Epithelial cell of prostate (primary cell): ENCODE measurements at regions not wholly inside any gene's neighbourhood (a gene's known extent, or its start where the extent isn't known, plus 50 kb on each side); places are given as distances from the start of the nearest gene placed in this dataset.
"Not testable (repeated sequence)": the region's sequence is repeated elsewhere in the genome, so short reads cannot be mapped to it uniquely, and the experiment has no call there.

ENCODE experiments used
- DNase-seq: peaks from one replicate; pipeline ENCODE4 v3.0.0-alpha.2; 2011; ENCODE audit warnings: low read depth, low spot score
- H3K27ac ChIP-seq: fragments of 450-650 bp; 2 replicates; pipeline ENCODE4 v1.5.1; 2017; ENCODE audit warnings: mild to moderate bottlenecking

DNA sequence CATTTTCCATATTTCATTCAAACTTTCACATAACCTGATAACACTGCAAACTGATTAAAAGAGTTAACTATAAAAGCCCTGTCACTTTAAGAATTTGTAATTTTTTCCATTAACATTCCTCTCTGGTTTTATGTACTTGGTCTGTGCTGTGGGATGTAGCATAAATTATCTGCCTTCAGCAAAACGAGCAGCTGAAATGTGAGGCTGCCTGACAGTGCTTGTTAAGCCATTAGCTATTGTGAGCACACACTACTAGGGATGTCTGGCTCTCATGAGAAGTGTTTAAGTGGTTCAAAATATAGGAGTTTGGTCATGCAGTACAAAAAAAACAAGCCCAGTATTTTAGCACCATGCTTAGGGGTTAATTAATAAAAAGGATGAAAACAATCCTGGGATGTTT lies 63.0 kb downstream of the HOXA1 start:
- no peak overlapping the region for H3K27ac ChIP-seq
- DNase-seq = no peak

DNA sequence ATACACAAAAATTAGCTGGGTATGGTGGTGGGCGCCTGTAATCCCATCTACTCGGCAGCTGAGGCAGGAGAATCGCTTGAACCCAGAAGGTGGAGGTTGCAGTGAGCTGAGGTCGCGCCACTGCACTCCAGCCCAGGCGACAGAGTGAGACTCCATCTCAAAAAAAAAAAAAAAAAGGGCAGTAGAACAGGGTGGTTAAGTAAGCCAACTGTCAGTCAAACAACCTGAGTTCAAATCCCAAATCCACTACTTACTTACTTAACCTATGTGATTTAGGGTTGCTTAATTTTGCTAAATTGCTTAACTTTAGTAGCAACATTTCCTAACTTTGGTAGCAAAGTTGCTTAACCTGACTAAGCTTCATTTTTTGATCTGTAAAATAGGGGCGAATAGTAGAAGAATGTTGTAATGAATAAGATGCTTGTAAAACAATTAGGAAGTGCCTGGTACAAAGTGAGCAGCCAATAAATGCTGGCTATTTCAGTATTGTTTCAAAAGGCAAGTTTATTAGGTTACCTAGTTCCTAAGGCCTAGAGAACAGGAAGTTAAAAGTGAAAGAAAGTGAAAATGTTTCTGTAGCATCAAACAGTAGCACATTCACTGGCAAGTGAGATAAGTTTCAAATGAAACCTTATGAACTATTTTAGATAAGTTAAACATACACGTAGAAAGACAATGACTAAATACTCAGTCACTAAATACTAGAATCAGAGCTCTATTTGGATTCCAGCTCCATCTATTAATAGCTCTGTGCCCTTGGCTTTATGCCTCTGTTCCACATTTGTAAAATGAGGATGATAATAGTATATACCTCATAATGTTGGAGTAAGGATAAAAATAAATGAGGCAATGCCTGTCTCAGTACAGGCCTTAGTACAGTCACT lies 64.3 kb downstream of the HOXA1 start:
- H3K27ac ChIP-seq = peak overlapping the region; percentile 37
- DNase-seq = peak; percentile 8

DNA sequence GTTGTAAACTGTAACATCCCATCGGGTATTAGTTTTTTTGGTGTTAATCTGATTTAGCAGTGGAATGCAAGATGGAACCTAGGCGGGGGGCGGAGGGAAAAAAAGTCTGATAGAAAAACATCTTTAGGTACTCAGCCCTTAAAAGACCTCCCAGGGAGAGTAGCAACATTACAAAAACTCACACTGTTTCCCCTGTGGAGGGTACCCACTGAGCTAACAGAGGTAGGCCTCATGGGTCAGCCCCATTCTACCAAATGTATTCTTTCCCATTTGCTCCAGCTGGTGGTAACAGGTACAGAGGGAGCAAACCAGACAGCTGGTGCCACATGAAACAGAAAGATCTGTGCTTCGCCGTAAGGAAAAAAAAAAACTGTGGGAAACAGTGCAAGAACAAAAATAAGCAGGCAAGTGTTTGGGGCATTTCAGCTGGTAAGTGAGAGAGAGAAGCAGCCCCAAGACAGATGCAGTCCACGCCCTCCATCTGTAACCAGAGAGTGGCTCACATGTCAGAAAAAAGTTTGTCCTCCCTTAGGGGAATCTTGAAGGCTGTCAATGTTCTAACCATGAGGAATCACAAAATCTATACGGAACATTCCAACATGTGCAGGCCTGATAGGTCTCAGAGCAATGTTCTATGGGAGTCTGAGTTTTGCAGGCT lies 65.3 kb downstream of the HOXA1 start:
- H3K27ac ChIP-seq = no peak overlapping the region
- no peak for DNase-seq

- no peak overlapping the region for H3K27ac ChIP-seq
- no peak for DNase-seq
Observed at GRCh38 chr7:27025270-27025669, 70.5 kb downstream of the HOXA1 start.

DNA sequence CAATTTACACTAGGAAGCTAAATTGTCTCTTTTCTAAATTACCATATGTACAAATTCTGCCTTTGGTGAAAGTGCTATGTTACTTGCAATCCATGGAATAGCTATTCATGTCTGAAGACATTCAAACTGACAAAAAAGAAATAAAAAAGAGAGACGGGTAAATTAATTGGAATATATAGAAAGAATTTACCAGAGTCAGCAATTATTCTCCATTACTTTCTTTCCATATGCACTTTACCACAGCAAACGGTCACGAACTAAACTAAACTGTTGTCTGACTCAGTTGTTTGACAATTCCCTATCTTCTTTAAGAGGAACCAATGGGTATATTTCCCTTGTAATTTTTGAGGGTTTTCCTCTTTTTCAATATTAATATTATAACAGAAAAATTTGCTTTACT lies 85.7 kb downstream of the HOXA1 start:
- H3K27ac ChIP-seq = no peak overlapping the region
- no peak for DNase-seq

DNA sequence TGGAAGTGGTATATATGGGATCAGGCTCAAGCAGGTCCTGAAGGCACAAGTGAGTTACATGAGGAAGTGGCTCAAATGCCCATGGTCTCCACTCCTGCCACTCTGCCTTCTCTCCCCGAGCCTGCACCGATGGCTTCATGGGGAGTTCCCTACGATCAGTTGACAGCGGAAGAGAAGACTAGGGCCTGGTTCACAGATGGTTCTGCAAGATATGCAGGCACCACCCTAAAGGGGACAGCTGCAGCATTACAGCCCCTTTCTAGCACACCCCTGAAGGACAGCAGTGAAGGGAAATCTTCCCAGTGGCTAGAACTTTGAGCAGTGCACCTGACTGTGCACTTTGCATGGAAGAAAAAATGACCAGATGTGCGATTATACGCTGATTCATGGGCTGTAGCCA lies 95.3 kb downstream of the HOXA1 start:
- H3K27ac ChIP-seq = no peak overlapping the region
- DNase-seq = no peak

DNA sequence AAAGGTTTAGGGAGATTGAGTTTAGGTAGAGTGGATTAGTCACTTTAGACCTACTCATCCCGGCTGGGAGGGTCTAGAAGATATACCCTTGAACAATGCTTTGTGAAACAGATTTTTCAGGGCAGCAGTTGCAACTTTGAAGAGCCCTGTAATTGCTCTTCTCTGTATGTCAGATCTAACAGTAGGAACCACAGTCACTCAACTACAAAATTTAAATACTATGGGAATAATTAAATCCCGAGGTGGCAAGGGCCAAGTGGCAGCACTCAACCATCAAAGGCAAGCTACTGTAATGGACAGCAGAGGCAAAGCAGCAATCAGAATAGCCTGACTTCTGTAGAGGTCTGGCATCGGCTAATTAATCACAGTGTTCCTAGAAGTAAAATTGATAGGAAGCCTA lies 97.5 kb downstream of the HOXA1 start:
- H3K27ac ChIP-seq, DNase-seq: not testable (repeated sequence)

DNA sequence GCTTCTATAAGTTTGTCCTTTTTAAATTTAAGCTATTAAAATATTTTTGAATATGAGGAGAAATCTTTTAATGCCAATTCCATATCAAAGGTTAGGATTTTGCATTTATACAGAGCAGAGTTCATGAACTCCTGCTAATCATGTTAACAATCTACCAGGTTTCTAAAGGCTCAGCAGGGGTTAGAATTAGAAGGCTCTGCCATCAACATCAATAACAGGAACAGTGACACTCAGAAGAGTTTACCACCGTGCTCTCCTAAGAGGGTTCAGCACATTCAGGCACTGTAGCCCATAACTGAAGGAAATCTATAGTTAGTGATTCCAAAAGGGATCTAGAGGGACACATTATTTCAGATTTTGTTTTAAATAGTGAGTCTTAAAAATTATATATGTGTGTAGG lies 100.1 kb downstream of the HOXA1 start:
- no peak overlapping the region for H3K27ac ChIP-seq
- DNase-seq = no peak

DNA sequence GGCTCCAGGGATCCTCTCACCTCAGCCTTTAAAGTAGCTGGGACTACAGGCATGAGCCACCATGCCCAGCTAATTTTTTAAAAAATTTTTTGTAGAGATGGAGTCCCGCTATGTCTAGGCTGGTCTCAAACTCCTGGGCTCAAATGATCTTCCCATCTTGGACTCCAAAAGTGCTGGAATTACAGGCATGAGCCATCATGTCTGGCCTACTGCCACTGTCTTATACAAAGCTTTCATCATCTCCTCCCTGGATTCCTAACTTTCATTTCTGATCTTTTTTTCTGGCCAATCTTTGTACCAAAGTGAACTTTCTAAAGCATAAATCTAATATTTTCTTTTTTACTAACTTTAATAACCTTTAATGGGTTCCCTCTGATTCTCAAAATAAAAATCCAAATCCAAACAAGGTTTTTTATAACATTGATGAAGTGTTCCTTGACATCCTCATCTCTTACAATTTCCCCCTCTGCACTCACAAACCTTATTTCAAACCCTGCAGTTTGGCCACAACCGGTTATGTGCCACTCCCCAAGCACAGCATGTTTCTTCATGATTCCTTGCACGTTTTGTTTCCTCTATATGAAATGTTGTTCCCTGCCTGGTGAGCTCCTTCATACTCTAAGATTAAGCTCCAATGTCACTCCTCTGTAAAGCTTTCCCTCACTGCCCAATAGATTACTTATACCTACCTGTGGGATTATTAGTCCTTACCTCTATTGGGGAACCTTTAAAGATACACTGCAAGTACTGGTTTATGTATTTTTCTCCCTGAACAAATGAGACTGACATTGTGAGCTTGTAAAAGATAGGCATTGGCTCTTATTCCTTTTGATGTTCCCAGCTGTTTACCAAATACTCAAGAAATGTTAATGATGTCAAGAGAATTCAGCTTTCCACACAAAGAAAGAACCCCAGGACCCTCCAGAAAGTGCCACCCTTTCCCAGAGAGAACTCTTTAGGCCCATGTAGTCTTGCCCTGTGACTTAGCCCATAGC lies 101.7 kb downstream of the HOXA1 start:
- DNase-seq = no peak
- H3K27ac ChIP-seq = peak overlapping the region; percentile 81

- no peak for DNase-seq
- peak overlapping the region; percentile 81 for H3K27ac ChIP-seq
Observed at GRCh38 chr7:26992670-26993069, 103.1 kb downstream of the HOXA1 start.

GRCh38 chr7:26991796-26992195 lies 104.0 kb downstream of the HOXA1 start:
- no peak overlapping the region for H3K27ac ChIP-seq
- DNase-seq = no peak

GRCh38 chr7:26989897-26990670 lies 105.7 kb downstream of the HOXA1 start:
- no peak for DNase-seq
- H3K27ac ChIP-seq = peak overlapping the region; percentile 48

- no peak overlapping the region for H3K27ac ChIP-seq
- no peak for DNase-seq
Observed at GRCh38 chr7:26988836-26989374, 106.9 kb downstream of the HOXA1 start.

DNA sequence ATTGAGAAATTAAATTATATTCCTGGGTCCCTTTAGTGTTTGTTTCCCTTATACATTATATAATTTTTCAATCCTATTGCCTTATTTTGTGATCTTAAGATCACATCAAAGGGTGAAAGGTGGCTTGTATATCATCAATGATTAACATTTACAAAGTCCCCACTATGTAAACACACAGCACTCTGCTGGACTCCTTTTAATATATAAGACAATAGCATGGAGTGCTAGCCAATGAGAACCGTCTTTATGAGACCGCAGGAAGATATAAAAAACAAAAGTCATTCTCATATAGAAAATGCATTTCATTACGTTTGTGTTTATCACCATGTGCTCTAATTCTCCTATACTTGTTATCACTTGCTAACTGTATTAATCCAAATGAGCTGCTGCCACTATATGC lies 108.5 kb downstream of the HOXA1 start:
- DNase-seq = no peak
- no peak overlapping the region for H3K27ac ChIP-seq

GRCh38 chr7:26978146-26978545 lies 113.8 kb upstream of the SKAP2 start:
- H3K27ac ChIP-seq = no peak overlapping the region
- no peak for DNase-seq

GRCh38 chr7:26976840-26977239 lies 112.5 kb upstream of the SKAP2 start:
- DNase-seq = no peak
- H3K27ac ChIP-seq = no peak overlapping the region

- not testable (repeated sequence) for H3K27ac ChIP-seq, DNase-seq
Observed at GRCh38 chr7:26971924-26972323, 107.5 kb upstream of the SKAP2 start.

DNA sequence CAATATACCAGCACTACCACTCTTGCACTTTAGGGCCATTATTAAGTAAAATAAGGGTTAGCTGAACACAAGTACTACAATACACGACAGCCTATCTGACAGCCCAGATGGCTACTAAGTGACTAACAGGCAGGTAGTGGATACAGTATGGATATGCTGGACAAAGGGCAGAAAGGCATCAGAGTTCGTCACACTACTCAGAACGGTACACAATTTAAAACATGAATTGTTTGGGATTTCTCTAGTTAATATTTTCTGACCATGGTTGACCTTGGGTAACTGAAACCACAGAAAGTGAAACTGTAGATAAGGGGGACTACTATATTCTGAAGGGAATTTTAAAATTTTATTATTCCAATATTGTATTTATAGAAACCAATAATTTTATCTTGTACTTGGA lies 101.3 kb upstream of the SKAP2 start:
- no peak for DNase-seq
- H3K27ac ChIP-seq = no peak overlapping the region

GRCh38 chr7:26964156-26964808 lies 99.9 kb upstream of the SKAP2 start:
- no peak for DNase-seq
- no peak overlapping the region for H3K27ac ChIP-seq
